Upper lobe of right lung (tissue), 1 donor: ENCODE measurements at regions not wholly inside any gene's neighbourhood (a gene's known extent, or its start where the extent isn't known, plus 50 kb on each side); places are given as distances from the start of the nearest gene placed in this dataset.

Experiments
- ATAC-seq: fragments of 200-7000 bp; cut with Tn5 transposase; one replicate; pipeline ENCODE4 v1.9.1; 2020; ENCODE audit warnings: mild to moderate bottlenecking, moderate library complexity
- DNase-seq: peaks from one replicate; pipeline ENCODE4 v3.0.0-alpha.2; 2020
- H3K27ac ChIP-seq: fragments of 200-600 bp; one replicate; pipeline ENCODE4 v1.8.0; 2022
- H3K27me3 ChIP-seq: fragments of 200-600 bp; one replicate; pipeline ENCODE4 v1.8.0; 2022; ENCODE audit warnings: mild to moderate bottlenecking
- H3K36me3 ChIP-seq: fragments of 200-600 bp; one replicate; pipeline ENCODE4 v1.8.0; 2022
- H3K4me1 ChIP-seq: fragments of 200-600 bp; one replicate; pipeline ENCODE4 v1.8.0; 2022
- H3K4me3 ChIP-seq: fragments of 200-600 bp; one replicate; pipeline ENCODE4 v1.8.0; 2022; ENCODE audit warnings: mild to moderate bottlenecking
- H3K9me3 ChIP-seq: fragments of 200-600 bp; one replicate; pipeline ENCODE4 v1.8.0; 2022
- CTCF ChIP-seq: fragments of 200-600 bp; IDR thresholded peaks from one replicate; pipeline ENCODE4 v1.8.0; 2022; ENCODE audit warnings: antibody characterized with exemption
- intact Hi-C: fragments of 100-400 bp; cut with DNase I; formaldehyde crosslinking; loops from one replicate; pipeline ENCODE4 v1.11.0; 2022
- donor health status: DM: no; HTN: yes; CAD: no; lungs with severe emphysema.

DNA sequence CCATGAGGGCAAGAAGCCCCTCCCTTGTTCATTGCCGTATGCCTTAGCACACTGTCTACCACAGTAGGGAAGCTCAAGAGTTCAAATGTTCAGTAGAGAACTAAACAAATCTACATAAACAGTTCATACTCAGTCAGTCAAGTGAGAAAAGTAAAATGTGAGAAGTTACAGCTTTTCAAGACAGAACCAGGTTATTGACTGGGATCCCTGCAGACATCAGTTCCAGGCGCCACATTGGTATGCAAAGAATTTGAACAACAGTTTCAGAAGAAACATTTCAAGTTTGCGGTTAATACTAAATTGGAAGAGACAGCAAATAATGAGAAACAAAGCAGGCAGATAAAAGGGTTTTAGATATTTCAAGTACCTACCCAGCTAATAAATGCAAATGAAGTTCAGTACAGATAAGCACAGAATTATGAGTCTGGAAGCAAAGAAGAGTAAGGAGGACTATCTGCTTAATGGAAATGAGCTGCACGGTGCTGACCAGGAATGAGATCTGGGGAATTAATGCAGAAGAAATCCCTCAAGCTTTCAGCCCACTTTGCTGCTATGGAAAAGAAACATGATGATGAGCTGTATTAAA lies 246.2 kb downstream of the HACE1 start:
- H3K36me3 ChIP-seq, result no peaks in the 10 kb centered on the region
- H3K27me3 ChIP-seq, result no peaks in the 10 kb centered on the region
- H3K4me1 ChIP-seq, result peaks cover 7% of the 10 kb centered on the region
- no peak for TF ChIP-seq CTCF
- no peaks in the 10 kb centered on the region for H3K9me3 ChIP-seq
- no peak for DNase-seq
- ATAC-seq, result peak; percentile 30
- H3K4me3 ChIP-seq, result no peak overlapping the region
- H3K27ac ChIP-seq, result peak overlapping the region; percentile 2
- intact Hi-C loops, result no loop called here

GRCh38 chr6:104612541-104612940 lies 247.2 kb downstream of the HACE1 start:
- Histone ChIP-seq H3K4me3 (no peak overlapping the region), H3K4me1 (peaks cover 7% of the 10 kb centered on the region), H3K36me3 (no peaks in the 10 kb centered on the region), H3K9me3 (no peaks in the 10 kb centered on the region), H3K27ac (no peak overlapping the region), H3K27me3 (no peaks in the 10 kb centered on the region)
- DNase-seq (no peak), ATAC-seq (no peak)
- intact Hi-C loops, result no loop called here
- no peak for TF ChIP-seq CTCF

DNA sequence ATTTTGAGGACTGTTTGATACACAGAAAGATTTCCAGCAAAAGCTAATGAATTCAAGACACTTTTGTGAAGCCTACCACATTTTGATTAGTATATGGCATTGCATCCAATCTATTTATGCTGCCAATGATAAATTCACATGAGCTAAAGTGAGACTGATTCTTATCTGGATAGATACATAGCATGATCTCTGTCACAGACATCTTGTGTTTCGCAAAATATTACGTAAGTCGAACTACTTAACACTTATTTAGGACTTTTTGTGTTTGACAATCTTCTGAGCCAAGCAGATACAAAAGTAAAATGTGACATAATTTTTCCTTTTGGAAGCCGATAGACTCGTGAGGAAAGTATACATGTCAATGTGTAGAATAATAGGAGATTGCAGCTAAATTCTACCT lies 251.6 kb downstream of the HACE1 start:
- no peak for TF ChIP-seq CTCF
- H3K36me3 ChIP-seq, result no peaks in the 10 kb centered on the region
- no peak for DNase-seq

DNA sequence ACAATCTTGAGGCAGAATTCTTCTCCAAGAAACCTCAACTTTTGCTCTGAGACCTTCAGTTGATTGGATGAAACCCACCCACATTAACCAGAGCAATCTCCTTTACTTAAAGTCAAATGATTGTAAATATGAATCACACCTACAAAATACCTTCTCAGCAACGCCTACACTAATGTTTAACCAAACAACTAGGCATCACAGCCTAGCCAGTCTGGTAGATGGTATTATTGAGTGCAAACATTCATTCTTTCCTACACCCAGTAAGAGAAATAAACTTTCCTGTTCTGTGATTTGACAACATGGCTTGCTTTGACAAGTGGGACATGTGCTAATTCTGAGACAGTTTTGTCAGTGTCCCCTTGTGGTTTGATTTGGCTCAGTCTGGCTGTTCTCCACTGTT lies 252.2 kb downstream of the HACE1 start:
- Histone ChIP-seq H3K4me1 (no peaks in the 10 kb centered on the region), H3K27ac (no peak overlapping the region), H3K9me3 (no peaks in the 10 kb centered on the region), H3K36me3 (no peaks in the 10 kb centered on the region), H3K27me3 (no peaks in the 10 kb centered on the region), H3K4me3 (no peak overlapping the region)
- DNase-seq (no peak), ATAC-seq (no peak)
- no peak for TF ChIP-seq CTCF
- intact Hi-C loops, result no loop called here

More for the DNA sequence above, 251.6 kb downstream of the HACE1 start:
- Histone ChIP-seq H3K27ac (no peak overlapping the region), H3K9me3 (no peaks in the 10 kb centered on the region), H3K4me1 (peaks cover 4% of the 10 kb centered on the region), H3K4me3 (no peak overlapping the region), H3K27me3 (no peaks in the 10 kb centered on the region)
- ATAC-seq, result no peak
- intact Hi-C loops, result no loop called here

- ATAC-seq (no peak), DNase-seq (no peak)
- Histone ChIP-seq H3K27ac (no peak overlapping the region), H3K4me1 (no peaks in the 10 kb centered on the region), H3K27me3 (no peaks in the 10 kb centered on the region), H3K9me3 (no peaks in the 10 kb centered on the region), H3K36me3 (no peaks in the 10 kb centered on the region), H3K4me3 (no peak overlapping the region)
- intact Hi-C loops, result no loop called here
- TF ChIP-seq CTCF, result no peak
Measured at GRCh38 chr6:104606361-104606760, 253.4 kb downstream of the HACE1 start.

GRCh38 chr6:104604685-104605084 lies 255.0 kb downstream of the HACE1 start:
- peaks cover 6% of the 10 kb centered on the region for H3K4me1 ChIP-seq
- no peaks in the 10 kb centered on the region for H3K9me3 ChIP-seq
- no peak overlapping the region for H3K4me3 ChIP-seq
- no peaks in the 10 kb centered on the region for H3K27me3 ChIP-seq
- DNase-seq (no peak), ATAC-seq (no peak)
- intact Hi-C loops, result no loop called here
- H3K27ac ChIP-seq, result no peak overlapping the region
- TF ChIP-seq CTCF, result no peak
- no peaks in the 10 kb centered on the region for H3K36me3 ChIP-seq
